T-cell (primary cell): ENCODE measurements at regions not wholly inside any gene's neighbourhood (a gene's known extent, or its start where the extent isn't known, plus 50 kb on each side); places are given as distances from the start of the nearest gene placed in this dataset.

ENCODE experiments used
- ATAC-seq, 4 experiments: fragments of 200-7000 bp in 3 of 4; fragments of 150-1000 bp in 1 of 4; cut with Tn5 transposase; replicated peaks in 1 of 4; 1 replicate in 3 of 4; 2 replicates in 1 of 4; pipeline ENCODE4 v1.10.0; 2021; ENCODE audit warnings: moderate library complexity in 3 of 4, mild to moderate bottlenecking in 2 of 4, moderate number of reproducible peaks in 1 of 4
- CTCF ChIA-PET, 2 donors: fragments of 300-600 bp; sonication (Branson Sonifier 250); formaldehyde crosslinking; loops; one replicate each; lab custom pipeline; 2022; ENCODE audit warnings: antibody characterized with exemption in 2 of 2; lab: Charles Lee
- POLR2A ChIA-PET, 2 donors: fragments of 300-600 bp; sonication (Branson Sonifier 250); formaldehyde crosslinking; loops; one replicate each; lab custom pipeline; 2022; ENCODE audit warnings: antibody characterized with exemption in 2 of 2; lab: Charles Lee
- DNase-seq, 35 experiments: peaks; one replicate each; pipeline versions ENCODE4 v3.0.0 to v3.0.0-alpha.2; 2013 to 2023
- H3K27ac ChIP-seq: one replicate; pipeline ENCODE4 v1.5.1; 2013; ENCODE audit warnings: low read length
- H3K27me3 ChIP-seq, 2 experiments: replicated peaks in 1 of 2; 1 replicate in 1 of 2; 2 replicates in 1 of 2; pipeline versions ENCODE4 v1.6.1 to v1.7.0; 2013; ENCODE audit warnings: low read length in 1 of 2, mixed read lengths in 1 of 2; ENCODE audit not compliant: control insufficient read depth in 2 of 2, insufficient read depth in 2 of 2; ENCODE audit errors: extremely low read depth in 1 of 2
- H3K36me3 ChIP-seq, 2 donors: 1 replicate in 1 of 2; 2 replicates in 1 of 2; pipeline versions ENCODE4 v1.6.1 to v1.7.0; 2013; ENCODE audit warnings: low read length in 1 of 2; ENCODE audit not compliant: control insufficient read depth in 2 of 2, insufficient read depth in 1 of 2; ENCODE audit errors: extremely low read depth in 1 of 2
- H3K4me1 ChIP-seq, 2 experiments: 1 replicate in 1 of 2; 2 replicates in 1 of 2; pipeline versions ENCODE4 v1.6.1 to v1.7.0; 2013; ENCODE audit warnings: low read length in 2 of 2, mixed read lengths in 1 of 2; ENCODE audit not compliant: insufficient read depth in 2 of 2, control insufficient read depth in 1 of 2; ENCODE audit errors: extremely low read depth in 1 of 2
- H3K4me3 ChIP-seq, 2 donors: 1 replicate in 1 of 2; 2 replicates in 1 of 2; pipeline versions ENCODE4 v1.5.1 to v1.7.0; 2013; ENCODE audit warnings: mild to moderate bottlenecking in 2 of 2, low read length in 1 of 2, moderate library complexity in 1 of 2; ENCODE audit not compliant: control insufficient read depth in 1 of 2; ENCODE audit errors: extremely low read depth in 1 of 2
- H3K9me3 ChIP-seq: 2 replicates; pipeline ENCODE4 v1.7.0; 2013
- H3K27ac Mint-ChIP-seq, 2 donors: one replicate each; pipeline ENCODE4 v1.8.0; 2020 to 2021; ENCODE audit warnings: mild to moderate bottlenecking in 2 of 2, mixed read lengths in 2 of 2
- H3K27me3 Mint-ChIP-seq, 2 donors: one replicate each; pipeline ENCODE4 v1.8.0; 2021 to 2022; ENCODE audit warnings: mixed read lengths in 2 of 2
- H3K36me3 Mint-ChIP-seq: one replicate; pipeline ENCODE4 v1.8.0; 2021; ENCODE audit warnings: mixed read lengths
- H3K4me1 Mint-ChIP-seq, 3 donors: one replicate each; pipeline ENCODE4 v1.8.0; 2020 to 2022; ENCODE audit warnings: mixed read lengths in 3 of 3, mild to moderate bottlenecking in 1 of 3
- H3K4me3 Mint-ChIP-seq, 3 donors: one replicate each; pipeline ENCODE4 v1.8.0; 2020 to 2022; ENCODE audit warnings: mild to moderate bottlenecking in 3 of 3, mixed read lengths in 3 of 3, moderate library complexity in 3 of 3
- H3K9me3 Mint-ChIP-seq, 3 donors: one replicate each; pipeline ENCODE4 v1.8.0; 2020 to 2022; ENCODE audit warnings: mixed read lengths in 3 of 3
- WGBS: methylation state at CpG from one replicate; pipeline ENCODE4 v1.1.5; 2013; ENCODE audit warnings: missing lambda C conversion rate; ENCODE audit not compliant: insufficient coverage; 5-methylcytosine and 5-hydroxymethylcytosine counted together

- no peak for ATAC-seq
- CTCF ChIA-PET = no interaction called here
- Mint-ChIP-seq H3K9me3 (peaks cover 3 to 8% (median 3%) of the 10 kb centered on the region in 3 donors), H3K27ac (no peak overlapping the region), H3K4me3 (no peak overlapping the region), H3K27me3 (peaks cover 8 to 17% of the 10 kb centered on the region in 2 donors), H3K36me3 (no peaks in the 10 kb centered on the region), H3K4me1 (peaks cover 0 to 1% (median 0%) of the 10 kb centered on the region in 3 donors)
- Histone ChIP-seq H3K4me3 (no peak overlapping the region), H3K27me3 (peaks cover 3% of the 10 kb centered on the region in 2 experiments), H3K27ac (no peak overlapping the region), H3K4me1 (no peaks in the 10 kb centered on the region), H3K9me3 (no peaks in the 10 kb centered on the region), H3K36me3 (no peaks in the 10 kb centered on the region)
- POLR2A ChIA-PET = no interaction called here
- no peak for DNase-seq
- WGBS = no CpG with 5 or more reads among the region's 2 CpGs
These were observed 60.5 kb downstream of the NR2F2 start for GRCh38 chr15:96390986-96391385.

- ATAC-seq (no peak), DNase-seq (no peak)
- no peaks in the 10 kb centered on the region for H3K4me1 ChIP-seq
- H3K9me3 Mint-ChIP-seq = peaks cover 3 to 8% (median 3%) of the 10 kb centered on the region in 3 donors
- H3K4me3 Mint-ChIP-seq = no peak overlapping the region
- H3K27ac Mint-ChIP-seq = no peak overlapping the region
- CTCF ChIA-PET = no interaction called here
- WGBS = 20% methylated on average over 2 of the region's 10 CpGs
- POLR2A ChIA-PET = no interaction called here
- no peaks in the 10 kb centered on the region for H3K9me3 ChIP-seq
- no peak overlapping the region for H3K4me3 ChIP-seq
- no peaks in the 10 kb centered on the region for H3K36me3 Mint-ChIP-seq
- H3K4me1 Mint-ChIP-seq = peaks cover 0 to 1% (median 0%) of the 10 kb centered on the region in 3 donors
- no peak overlapping the region for H3K27ac ChIP-seq
- H3K27me3 ChIP-seq = peaks cover 3% of the 10 kb centered on the region in 2 experiments
- H3K36me3 ChIP-seq = no peaks in the 10 kb centered on the region
- H3K27me3 Mint-ChIP-seq = peaks cover 8 to 22% of the 10 kb centered on the region in 2 donors
These were observed 62.1 kb downstream of the NR2F2 start for GRCh38 chr15:96392380-96393208.

- 60% methylated on average over 1 of the region's 2 CpGs for WGBS
- H3K4me3 Mint-ChIP-seq = no peak overlapping the region
- ChIA-PET CTCF (no interaction called here), POLR2A (no interaction called here)
- no peak overlapping the region for H3K27ac ChIP-seq
- peaks cover 3% of the 10 kb centered on the region in 2 experiments for H3K27me3 ChIP-seq
- peaks cover 3 to 8% (median 3%) of the 10 kb centered on the region in 3 donors for H3K9me3 Mint-ChIP-seq
- H3K9me3 ChIP-seq = no peaks in the 10 kb centered on the region
- H3K36me3 ChIP-seq = no peaks in the 10 kb centered on the region
- no peak for DNase-seq
- no peaks in the 10 kb centered on the region for H3K4me1 ChIP-seq
- H3K27ac Mint-ChIP-seq = no peak overlapping the region
- no peak for ATAC-seq
- no peak overlapping the region for H3K4me3 ChIP-seq
- H3K36me3 Mint-ChIP-seq = no peaks in the 10 kb centered on the region
- peaks cover 8 to 22% of the 10 kb centered on the region in 2 donors for H3K27me3 Mint-ChIP-seq
- H3K4me1 Mint-ChIP-seq = peaks cover 0 to 1% (median 0%) of the 10 kb centered on the region in 3 donors
These were observed 62.7 kb downstream of the NR2F2 start for GRCh38 chr15:96393209-96393513.

- CTCF ChIA-PET = no interaction called here
- Mint-ChIP-seq H3K27me3 (peaks cover 10 to 27% of the 10 kb centered on the region in 2 donors), H3K36me3 (no peaks in the 10 kb centered on the region), H3K4me1 (peaks cover 0 to 1% (median 0%) of the 10 kb centered on the region in 3 donors), H3K9me3 (peaks cover 3 to 6% (median 3%) of the 10 kb centered on the region in 3 donors), H3K4me3 (no peak overlapping the region), H3K27ac (no peak overlapping the region)
- WGBS = 0% methylated on average over 2 of the region's 3 CpGs
- Histone ChIP-seq H3K4me1 (no peaks in the 10 kb centered on the region), H3K9me3 (no peaks in the 10 kb centered on the region), H3K4me3 (no peak overlapping the region), H3K36me3 (no peaks in the 10 kb centered on the region), H3K27me3 (peaks cover 3 to 6% of the 10 kb centered on the region in 2 experiments), H3K27ac (no peak overlapping the region)
- DNase-seq (no peak), ATAC-seq (no peak)
- POLR2A ChIA-PET = interaction anchor here in 1 of 2 donors (0.7 kb wide), 1 partner anchor 1615 kb away, joined by 3 read pairs; no protein-coding TSS in a partner anchor
These were observed 65.2 kb downstream of the NR2F2 start for GRCh38 chr15:96395687-96396086.

GRCh38 chr15:96398776-96399175 is 68.3 kb downstream of the NR2F2 start:
- H3K4me1 Mint-ChIP-seq = no peaks in the 10 kb centered on the region
- H3K27me3 Mint-ChIP-seq = peaks cover 14 to 28% of the 10 kb centered on the region in 2 donors
- WGBS = no CpG with 5 or more reads among the region's 1 CpG

GRCh38 chr15:96402403-96402802 is 71.9 kb downstream of the NR2F2 start:
- no peaks in the 10 kb centered on the region for H3K36me3 Mint-ChIP-seq
- Histone ChIP-seq H3K4me3 (no peak overlapping the region), H3K27ac (no peak overlapping the region), H3K4me1 (no peaks in the 10 kb centered on the region), H3K27me3 (peaks cover 2 to 6% of the 10 kb centered on the region in 2 experiments), H3K9me3 (no peaks in the 10 kb centered on the region), H3K36me3 (no peaks in the 10 kb centered on the region)
- no peaks in the 10 kb centered on the region for H3K9me3 Mint-ChIP-seq
- 25% methylated on average over 2 of the region's 3 CpGs for WGBS
- DNase-seq (no peak), ATAC-seq (no peak)
- no peak overlapping the region for H3K4me3 Mint-ChIP-seq
- ChIA-PET CTCF (no interaction called here), POLR2A (no interaction called here)
- no peak overlapping the region for H3K27ac Mint-ChIP-seq
- peaks cover 26 to 34% of the 10 kb centered on the region in 2 donors for H3K27me3 Mint-ChIP-seq
- no peaks in the 10 kb centered on the region for H3K4me1 Mint-ChIP-seq

More at GRCh38 chr15:96398776-96399175, 68.3 kb downstream of the NR2F2 start:
- H3K9me3 Mint-ChIP-seq = no peaks in the 10 kb centered on the region
- DNase-seq (no peak), ATAC-seq (no peak)
- no peaks in the 10 kb centered on the region for H3K9me3 ChIP-seq
- no peak overlapping the region for H3K27ac Mint-ChIP-seq
- no peaks in the 10 kb centered on the region for H3K36me3 ChIP-seq
- H3K36me3 Mint-ChIP-seq = no peaks in the 10 kb centered on the region
- peaks cover 5% of the 10 kb centered on the region in 2 experiments for H3K27me3 ChIP-seq
- CTCF ChIA-PET = no interaction called here
- no peak overlapping the region for H3K4me3 Mint-ChIP-seq
- no peak overlapping the region for H3K27ac ChIP-seq
- no peak overlapping the region for H3K4me3 ChIP-seq
- no peaks in the 10 kb centered on the region for H3K4me1 ChIP-seq
- POLR2A ChIA-PET = no interaction called here
